HG02884 (cell line): ENCODE measurements at regions not wholly inside any gene's neighbourhood (a gene's known extent, or its start where the extent isn't known, plus 50 kb on each side); places are given as distances from the start of the nearest gene placed in this dataset.

Experiments
- ATAC-seq: cut with Tn5 transposase; IDR thresholded peaks from one replicate; pipeline ENCODE4 v1.9.1; 2021; ENCODE audit warnings: mild to moderate bottlenecking, moderate library complexity; ENCODE audit not compliant: unreplicated experiment

DNA sequence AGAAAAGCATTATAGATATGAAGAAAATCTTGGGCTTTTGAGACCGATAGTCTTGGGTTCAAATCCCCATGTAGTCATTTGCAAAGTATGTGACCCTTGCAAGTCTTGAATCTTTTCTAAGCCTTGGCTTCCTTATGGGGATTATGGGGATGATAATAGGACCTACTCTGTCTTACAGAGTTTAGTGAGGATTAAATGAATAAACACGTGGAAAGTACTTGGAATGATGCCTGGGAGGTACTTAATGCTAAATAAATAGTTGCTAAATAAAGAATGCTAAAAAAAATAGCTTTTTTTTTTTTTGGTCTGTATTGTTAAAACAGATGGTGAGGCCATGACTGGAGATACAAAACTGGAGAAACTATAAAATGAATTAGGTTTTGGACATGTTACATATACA is 292.7 kb downstream of the GPAT3 start:
- no peak for ATAC-seq

DNA sequence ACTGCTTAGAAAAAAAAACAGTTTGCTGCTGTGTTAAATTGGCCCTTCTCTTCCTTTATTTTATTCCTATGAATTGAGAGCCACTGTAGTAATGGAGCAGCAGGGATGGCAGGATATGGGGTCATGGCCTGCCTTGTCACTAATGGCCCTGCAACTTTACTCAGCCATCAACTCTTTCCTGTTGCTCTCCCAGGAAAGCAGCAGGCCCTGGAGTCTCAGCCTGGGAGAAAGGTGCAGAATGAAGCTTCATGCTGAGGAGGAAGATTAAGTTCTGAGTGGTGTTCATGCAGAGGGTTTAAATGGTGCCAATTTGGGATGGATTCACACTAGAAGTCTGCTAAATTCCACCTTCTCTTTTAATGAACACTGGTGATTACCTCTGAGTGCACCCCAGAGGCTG is 285.6 kb downstream of the GPAT3 start:
- ATAC-seq, result no peak

DNA sequence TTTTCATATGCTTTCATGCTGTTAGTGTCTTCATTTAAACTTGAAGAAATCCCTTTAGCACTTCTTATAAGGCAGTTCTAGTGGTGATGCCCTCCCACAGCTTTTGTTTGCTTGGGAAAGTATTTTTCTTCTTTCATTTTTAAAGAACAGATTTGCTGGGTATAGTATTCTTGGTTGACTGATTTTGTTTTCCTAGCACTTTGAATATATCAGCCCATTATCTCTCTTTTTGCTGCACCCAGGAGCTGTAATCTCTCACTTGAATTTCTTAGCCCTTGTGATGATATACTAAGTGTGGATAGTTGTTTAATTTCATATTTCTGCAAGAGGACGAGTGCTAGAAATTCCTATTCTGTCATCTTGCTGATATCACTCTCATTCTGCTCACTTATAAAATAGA is 283.7 kb downstream of the GPAT3 start:
- ATAC-seq, result no peak

DNA sequence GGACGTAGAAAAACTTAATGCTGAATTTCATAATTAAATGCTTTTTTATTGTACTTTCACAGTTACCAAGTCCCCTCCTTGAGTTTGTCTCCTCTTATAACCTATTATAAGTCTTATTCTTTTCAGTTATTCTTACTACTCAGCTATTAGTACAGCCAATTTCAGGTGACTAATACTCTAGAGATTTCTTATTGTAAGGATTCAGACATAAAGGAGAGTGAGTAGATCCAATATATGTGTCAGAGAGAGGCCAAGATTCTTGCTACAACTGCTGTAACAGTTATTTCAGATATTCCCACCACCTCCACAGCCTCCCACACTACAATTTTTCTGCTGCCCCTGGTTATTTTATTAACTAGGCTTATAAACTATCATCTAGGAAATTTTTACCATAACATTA is 274.5 kb downstream of the GPAT3 start:
- no peak for ATAC-seq

DNA sequence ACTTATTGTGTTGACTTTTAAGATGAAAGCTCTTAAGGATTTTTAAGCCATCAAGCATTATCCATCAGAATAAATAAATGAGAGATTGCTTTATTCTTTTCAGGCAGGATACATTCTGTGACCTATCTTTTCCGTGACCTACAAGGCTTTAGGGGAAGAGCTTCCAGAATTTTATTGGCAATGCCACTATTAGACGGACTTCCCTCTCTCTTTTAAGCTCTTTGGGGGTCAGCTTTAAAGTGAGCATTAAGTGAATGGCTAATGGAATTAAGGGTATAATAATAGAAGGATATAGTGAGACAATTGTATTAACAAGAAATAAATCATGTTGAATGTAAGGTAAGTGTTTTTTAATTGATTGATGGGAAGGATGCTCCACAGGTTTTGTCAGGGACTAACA is 273.7 kb downstream of the GPAT3 start:
- ATAC-seq, result no peak

DNA sequence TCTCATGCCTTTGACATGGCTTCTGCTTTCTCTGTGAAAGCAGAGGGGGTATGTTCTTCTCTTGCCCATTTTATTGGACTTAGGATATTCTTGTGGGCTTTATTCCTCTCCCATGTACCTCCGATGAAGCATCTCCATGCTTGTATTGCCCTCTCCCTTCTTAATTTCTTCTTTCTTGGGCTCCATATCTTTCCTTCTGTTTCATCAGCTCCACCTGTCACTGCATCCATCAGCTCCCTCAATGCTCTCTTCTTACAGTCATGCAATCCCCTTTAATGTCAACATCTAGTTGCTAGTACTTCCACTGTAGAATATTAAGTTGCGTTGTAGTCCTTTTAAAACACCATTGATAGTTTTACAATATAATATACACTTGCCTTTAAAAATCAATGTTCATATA is 257.6 kb downstream of the GPAT3 start:
- no peak for ATAC-seq

DNA sequence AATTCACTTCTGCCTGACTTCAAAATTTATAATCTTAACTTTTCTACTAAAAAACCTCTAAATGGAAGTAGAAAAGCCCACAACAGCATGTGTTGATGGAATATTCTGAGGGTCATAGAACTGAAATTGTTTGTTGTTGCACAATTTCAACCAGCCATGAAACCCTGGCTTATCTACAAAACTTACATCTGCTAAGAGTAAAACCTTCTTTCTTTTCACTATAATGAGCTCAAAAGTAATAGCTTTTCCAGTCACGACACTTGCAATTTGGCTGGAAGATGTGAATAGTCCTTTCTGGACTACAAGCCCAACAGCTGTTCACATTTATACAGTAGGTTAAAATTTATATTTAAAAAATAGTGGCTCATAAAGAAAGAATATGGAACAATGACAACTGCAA is 250.0 kb downstream of the GPAT3 start:
- no peak for ATAC-seq

DNA sequence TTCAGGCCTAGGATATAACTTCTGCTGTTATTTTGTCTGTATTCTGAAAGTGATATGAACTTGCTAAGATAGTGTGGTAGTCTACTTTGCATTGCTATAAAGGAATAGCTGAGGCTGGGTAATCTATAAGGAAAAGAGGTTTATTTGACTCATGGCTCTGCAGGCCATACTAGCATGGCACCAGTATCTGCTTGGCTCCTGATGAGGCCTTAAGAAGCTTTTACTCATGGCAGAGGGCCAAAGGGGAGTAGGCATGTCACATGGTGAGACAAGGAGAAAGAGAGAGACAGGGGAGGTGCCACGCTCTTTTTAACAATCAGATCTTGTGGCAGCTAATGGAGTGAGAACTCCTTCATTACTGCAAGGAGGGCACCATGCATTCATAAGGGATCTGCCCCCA is 247.3 kb downstream of the GPAT3 start:
- no peak for ATAC-seq

DNA sequence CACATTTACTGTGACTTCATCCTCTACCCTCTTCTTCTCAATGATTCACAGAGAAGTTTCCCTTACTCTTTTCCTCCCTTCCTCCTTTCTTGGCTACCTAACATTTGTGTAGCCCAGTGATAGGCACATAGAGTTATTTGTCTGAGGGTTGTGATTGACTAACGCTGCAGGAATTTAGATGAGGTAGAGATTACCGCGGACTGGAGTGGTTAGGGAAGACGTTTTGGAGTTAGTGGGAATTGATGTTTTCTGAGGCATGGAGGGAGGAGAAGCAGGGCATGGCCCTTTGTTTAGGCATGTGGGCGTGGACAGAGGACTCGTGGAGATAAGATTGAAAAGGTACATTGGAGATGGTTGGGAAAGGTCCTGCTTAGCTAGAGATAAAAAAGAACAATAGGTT is 246.7 kb downstream of the GPAT3 start:
- no peak for ATAC-seq

DNA sequence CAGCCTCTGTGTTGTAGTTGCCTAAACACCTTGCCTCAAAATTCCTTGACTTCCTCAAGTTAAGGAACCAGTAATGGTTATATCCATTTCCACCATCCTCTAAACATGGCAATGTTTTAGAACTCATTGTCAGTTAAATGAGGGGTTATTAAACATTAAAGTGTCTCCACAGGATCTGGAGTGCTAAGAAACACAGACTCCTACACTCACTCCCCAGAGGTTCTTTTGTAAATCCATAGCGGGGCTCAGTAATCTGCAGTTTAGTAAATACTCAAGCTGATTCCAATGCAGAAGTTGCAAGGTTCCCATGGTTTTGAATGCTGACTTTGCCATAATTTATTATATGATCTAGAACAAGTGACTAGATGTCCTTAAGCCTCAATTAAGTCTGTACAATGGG is 245.5 kb downstream of the GPAT3 start:
- ATAC-seq, result no peak

DNA sequence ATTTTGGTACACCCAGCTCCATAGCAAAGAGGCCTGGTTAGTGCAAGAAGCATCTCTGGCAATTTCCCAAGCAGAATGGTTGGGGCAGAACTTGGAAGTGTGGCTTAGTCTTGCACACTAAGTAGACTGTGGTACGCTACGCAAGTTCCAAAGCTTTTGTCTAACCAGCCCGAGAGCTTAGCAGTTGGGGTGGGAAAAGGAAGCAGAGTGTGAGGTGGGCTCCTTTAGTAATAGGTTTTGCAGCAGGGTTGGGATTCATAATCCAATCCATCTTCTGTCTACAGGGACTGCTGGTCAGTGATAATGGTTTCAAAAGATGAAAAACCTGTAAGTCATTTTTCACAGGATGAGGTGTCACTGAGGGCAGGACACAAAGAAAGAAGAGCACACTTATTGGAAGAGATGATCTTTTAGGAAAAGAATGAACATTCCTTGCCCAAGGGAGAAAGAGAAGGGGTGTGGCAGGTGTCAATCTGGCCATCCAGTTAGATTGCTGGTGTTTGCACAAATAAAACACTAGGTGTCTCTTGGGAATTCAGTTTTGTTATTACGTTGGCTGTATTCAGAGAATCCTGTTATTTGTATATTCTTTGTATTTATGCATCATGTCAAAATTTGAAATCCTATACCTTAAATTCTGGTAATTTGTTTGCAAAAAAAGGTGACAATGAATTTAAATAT is 244.3 kb downstream of the GPAT3 start:
- no peak for ATAC-seq

DNA sequence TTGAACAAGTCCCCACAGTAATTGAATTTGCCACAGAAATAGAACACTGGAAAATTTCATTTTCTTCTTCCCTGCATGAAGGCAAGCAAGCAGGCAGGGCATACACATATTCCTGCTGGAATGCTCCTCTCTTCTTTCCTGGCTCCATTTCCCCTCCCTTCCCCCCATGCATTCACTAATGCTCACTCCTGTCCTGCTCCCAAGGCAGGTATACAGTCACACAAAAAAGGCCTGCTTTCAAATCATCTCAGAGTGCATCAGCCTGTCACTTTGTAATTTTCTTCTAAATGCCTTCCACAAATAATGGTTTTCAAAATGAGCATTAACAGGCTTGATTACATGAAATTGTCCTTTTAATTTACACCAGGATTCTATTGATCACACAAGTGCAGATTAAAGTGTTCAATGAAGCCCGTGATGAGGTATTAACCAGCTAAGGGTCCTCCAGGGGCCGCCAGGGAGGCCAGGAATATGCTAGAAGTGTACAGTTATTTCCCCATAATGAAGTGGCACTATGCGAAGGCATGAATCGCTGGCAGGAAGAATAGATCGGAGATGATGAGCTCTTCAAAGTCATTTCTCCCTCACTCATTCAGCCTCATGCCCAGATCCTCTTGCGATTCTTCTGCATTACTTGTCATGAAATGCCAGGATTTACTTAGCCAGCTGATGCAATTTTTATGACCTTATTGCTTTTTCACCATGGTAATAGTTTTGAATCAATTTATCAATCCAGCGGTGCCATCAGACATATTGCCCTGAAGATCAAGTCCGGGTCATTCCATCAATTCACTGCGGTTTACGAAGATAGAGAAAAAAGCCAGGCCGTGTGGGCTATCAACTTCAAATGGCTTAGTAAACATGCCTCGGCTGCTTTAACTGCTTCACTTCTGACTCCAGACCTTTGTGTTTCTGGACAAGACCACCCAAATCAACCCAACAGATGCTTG is 243.5 kb downstream of the GPAT3 start:
- ATAC-seq, result no peak

DNA sequence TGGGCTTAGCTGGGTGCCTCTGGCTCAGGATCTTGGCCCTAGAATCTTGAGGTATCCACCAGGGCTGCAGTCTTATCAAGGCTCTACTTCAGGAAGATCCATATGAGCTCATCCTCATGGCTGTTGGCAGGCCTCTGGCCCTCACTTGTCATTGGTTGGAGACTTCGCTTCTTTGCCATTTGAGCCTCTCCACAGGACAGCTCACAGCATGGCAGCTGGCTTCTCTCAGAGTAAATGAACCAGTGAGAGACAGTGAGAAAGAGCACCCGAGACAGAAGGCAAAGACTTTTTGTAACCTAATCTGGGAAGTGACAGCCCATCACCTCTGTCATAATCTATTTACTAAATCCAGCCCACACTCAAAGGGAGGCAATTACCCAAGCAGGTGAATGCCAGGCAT is 236.8 kb downstream of the GPAT3 start:
- ATAC-seq, result no peak

DNA sequence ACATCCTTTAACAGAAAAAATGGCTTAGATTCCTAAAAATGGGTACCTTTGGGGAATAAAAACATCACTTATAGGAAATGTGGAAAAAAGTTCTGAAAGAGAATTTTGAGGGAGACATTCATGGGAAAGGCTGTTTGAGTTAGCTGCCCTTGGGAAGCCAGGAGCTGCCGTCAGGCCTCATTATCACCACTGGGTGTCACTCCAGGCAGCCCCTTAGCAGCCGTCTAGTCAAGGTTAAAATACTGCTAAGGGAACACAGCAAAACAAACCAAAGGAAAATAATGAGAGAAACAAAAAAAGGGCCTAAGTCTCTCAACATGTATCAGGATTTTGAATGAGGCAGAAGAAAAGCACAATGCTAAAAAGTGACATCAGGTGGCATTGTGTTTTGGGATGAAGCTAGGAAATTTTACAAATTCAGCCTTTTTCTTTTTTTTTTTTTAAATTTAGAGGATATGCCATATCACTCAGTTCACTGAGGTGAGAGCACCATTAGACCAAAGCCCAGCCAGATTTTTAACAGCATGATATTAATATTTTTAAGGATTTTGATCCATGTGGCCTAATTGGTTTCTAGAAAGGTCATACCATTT is 235.3 kb downstream of the GPAT3 start:
- ATAC-seq, result no peak

DNA sequence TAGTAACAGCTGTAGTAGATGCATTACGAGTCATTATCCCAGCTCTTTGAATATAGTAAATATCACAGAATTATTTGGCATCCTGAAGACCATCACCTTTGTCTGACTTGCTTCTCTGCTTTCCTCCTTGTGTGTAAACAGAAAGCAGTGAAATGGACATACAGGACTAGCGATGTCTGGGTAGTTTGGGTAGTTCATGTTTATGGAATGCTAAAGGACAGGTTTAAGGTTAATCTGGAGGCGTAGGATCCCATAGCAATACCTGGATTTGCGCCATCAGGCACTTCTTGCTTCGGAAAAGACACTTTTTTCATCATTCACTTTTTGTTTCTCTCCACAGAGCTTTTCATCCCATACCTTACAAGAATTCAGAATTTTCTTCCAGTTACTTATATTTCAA is 232.2 kb downstream of the GPAT3 start:
- ATAC-seq, result no peak

DNA sequence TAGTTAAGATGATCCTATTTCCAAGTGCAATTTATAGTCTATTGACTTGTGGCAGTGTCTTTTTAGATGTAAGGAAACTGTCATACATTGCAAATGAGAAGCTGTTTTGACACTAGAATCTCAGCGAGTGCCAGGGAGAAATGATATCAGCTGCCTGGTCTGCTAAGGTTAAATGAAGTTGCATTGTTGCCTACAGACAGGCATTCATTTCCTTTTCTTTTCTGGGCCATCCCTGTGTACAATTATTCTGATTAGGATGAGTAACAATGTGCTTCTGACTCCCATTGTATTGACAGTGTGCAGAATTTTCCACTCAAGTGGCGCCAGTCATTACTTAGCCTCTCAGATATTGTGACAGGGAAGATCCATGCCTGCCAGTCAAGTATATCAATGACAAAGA is 231.2 kb downstream of the GPAT3 start:
- no peak for ATAC-seq

DNA sequence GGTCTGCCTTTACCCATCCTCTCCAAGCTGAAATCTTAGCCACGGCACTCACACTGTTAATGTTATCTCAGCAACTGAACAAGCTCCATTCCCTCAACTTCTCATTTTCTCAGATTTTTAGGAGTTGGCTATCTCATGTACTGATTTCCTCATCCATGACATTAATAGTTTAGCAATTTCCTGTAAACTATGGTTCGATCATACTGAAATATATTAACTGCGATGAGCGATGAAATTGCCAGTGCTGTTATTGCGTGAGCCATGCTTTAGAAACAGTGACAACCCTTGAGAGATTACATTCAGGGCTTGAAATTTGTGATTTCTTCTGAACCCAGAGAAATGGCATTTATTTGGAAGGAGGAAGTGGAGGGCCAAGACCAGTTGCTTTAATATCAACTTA is 223.7 kb downstream of the GPAT3 start:
- ATAC-seq, result no peak

DNA sequence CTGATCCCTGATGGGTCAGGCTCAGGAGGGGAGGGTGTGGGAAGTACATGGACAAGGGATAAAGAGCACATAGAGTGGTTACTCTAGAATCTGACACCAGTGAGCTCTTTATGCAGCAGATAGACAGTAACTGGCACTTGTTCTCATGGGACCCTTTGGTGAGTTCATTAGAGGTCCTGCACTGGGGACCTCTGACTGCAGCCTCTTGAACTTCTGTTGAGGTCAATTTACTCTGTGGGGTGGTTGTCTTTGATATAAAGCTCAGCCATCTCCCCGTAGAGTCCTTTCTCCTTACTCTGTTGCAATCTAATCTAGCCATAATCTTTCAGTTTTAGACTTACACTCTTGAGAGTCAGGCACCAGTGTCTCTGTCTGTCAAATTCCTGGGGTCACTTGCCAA is 222.4 kb downstream of the GPAT3 start:
- no peak for ATAC-seq

DNA sequence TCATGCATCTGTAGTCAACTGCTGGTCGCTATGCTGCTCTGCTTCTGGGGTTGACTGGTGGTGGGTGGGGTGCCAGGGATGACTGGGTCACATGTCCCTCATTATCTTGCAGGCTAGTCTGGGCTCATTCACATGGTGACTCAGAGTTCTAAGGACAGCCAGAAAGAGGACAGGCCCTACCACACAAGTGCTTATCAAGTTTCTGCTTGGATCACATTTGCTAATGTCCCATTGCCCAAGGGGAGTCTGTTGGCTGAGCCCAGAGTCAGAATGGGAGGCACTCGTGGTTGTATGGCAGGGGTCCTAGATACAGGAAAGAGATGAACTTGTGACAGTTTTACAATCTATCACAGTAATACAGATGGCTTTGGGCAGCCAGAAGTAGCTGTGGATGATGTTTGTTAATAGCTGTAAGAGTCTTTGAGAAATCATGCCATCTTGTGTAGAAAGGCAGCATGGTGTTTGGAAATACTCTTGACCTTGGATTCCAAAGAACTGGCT is 221.3 kb downstream of the GPAT3 start:
- ATAC-seq, result no peak

DNA sequence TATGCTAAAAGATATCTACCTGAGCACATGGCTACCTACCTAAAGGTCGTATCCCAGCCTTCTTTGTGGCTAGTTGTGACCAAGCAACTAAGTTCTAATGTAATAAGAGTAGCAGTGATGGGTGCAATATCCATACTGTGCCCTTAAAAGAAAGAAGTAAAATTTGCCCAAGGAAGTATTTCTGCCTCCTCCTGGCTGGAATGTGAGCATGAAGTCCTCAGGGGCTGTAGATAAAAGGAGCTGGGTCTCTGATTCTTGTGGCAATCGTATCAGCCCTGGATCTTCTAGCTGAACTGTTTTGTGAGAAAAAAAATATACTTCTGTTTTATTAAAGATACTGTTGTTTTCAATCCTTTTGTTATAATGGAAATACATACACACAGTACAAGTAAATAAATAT is 217.4 kb downstream of the GPAT3 start:
- ATAC-seq, result no peak

DNA sequence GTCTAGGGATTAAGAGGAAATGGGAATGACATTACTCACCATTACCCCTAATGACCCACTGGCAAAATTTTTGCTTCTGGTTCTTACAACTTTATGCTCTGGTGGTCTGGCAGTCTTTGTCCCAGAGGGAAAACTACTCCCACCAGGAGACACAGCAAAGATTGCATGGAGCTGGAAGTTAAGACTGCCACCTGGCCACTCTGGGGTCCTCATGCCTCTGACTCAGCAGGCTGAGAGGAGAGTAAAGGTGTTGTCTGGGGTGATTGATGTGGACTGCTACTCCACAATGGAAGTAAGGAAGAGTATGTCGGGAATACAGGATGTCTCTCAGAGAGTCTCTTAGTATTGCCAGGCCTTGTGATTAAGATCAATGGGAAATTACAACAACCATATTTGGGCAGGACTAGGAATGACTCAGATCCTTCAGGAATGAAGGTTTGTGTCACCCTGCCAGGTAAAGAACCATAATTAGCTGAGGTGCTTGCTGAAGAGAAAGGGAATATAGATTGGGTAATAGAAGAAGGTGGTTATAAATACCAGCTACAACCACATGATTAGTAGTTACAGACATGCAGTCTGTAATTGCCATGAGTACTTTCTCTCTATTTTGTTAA is 215.5 kb downstream of the GPAT3 start:
- no peak for ATAC-seq
